ENCODE measurements at regions not wholly inside any gene's neighbourhood (a gene's known extent, or its start where the extent isn't known, plus 50 kb on each side); places are given as distances from the start of the nearest gene placed in this dataset.

- H3K4me3 Mint-ChIP-seq: no peak overlapping the region
- H3K4me1 Mint-ChIP-seq: no peaks in the 10 kb centered on the region
- ChIA-PET POLR2A (no interaction called here), CTCF (no interaction called here)
- no peak for DNase-seq
- H3K27ac Mint-ChIP-seq: no peak overlapping the region
- H3K27me3 Mint-ChIP-seq: peaks cover 1% of the 10 kb centered on the region
- no peaks in the 10 kb centered on the region for H3K9me3 Mint-ChIP-seq
- no peaks in the 10 kb centered on the region for H3K36me3 Mint-ChIP-seq (ENCODE audit: low read depth)
These were observed 158.7 kb upstream of the APCDD1 start for GRCh38 chr18:10295751-10296150.

- ChIA-PET POLR2A (no interaction called here), CTCF (no interaction called here)
- Mint-ChIP-seq H3K9me3 (no peaks in the 10 kb centered on the region), H3K27me3 (peaks cover 1% of the 10 kb centered on the region), H3K36me3 (ENCODE audit: low read depth) (no peaks in the 10 kb centered on the region), H3K27ac (no peak overlapping the region), H3K4me3 (no peak overlapping the region), H3K4me1 (no peaks in the 10 kb centered on the region)
- no peak for DNase-seq
These were observed 157.9 kb upstream of the APCDD1 start for GRCh38 chr18:10296491-10296890.

GRCh38 chr18:10297086-10297485, 157.3 kb upstream of the APCDD1 start:
- Mint-ChIP-seq H3K27me3 (peaks cover 1% of the 10 kb centered on the region), H3K4me1 (no peaks in the 10 kb centered on the region), H3K4me3 (no peak overlapping the region), H3K27ac (no peak overlapping the region), H3K9me3 (no peaks in the 10 kb centered on the region), H3K36me3 (ENCODE audit: low read depth) (no peaks in the 10 kb centered on the region)
- CTCF ChIA-PET: no interaction called here
- no peak for DNase-seq
- POLR2A ChIA-PET: no interaction called here

GRCh38 chr18:10298346-10298745, 156.1 kb upstream of the APCDD1 start:
- Mint-ChIP-seq H3K36me3 (ENCODE audit: low read depth) (no peaks in the 10 kb centered on the region), H3K27me3 (peaks cover 1% of the 10 kb centered on the region)
- POLR2A ChIA-PET: no interaction called here

GRCh38 chr18:10299643-10300042, 154.8 kb upstream of the APCDD1 start:
- Mint-ChIP-seq H3K9me3 (no peaks in the 10 kb centered on the region), H3K4me3 (no peak overlapping the region), H3K4me1 (no peaks in the 10 kb centered on the region), H3K27me3 (peaks cover 1% of the 10 kb centered on the region), H3K36me3 (ENCODE audit: low read depth) (no peaks in the 10 kb centered on the region), H3K27ac (no peak overlapping the region)
- POLR2A ChIA-PET: no interaction called here
- no peak for DNase-seq
- CTCF ChIA-PET: no interaction called here

More at GRCh38 chr18:10298346-10298745, 156.1 kb upstream of the APCDD1 start:
- Mint-ChIP-seq H3K4me3 (no peak overlapping the region), H3K9me3 (no peaks in the 10 kb centered on the region), H3K27ac (no peak overlapping the region), H3K4me1 (no peaks in the 10 kb centered on the region)
- CTCF ChIA-PET: no interaction called here
- DNase-seq: no peak

- no peaks in the 10 kb centered on the region for H3K4me1 Mint-ChIP-seq
- H3K27me3 Mint-ChIP-seq: peaks cover 1% of the 10 kb centered on the region
- H3K4me3 Mint-ChIP-seq: no peak overlapping the region
- no peaks in the 10 kb centered on the region for H3K9me3 Mint-ChIP-seq
- no peak for DNase-seq
- POLR2A ChIA-PET: no interaction called here
- no peak overlapping the region for H3K27ac Mint-ChIP-seq
- CTCF ChIA-PET: no interaction called here
- no peaks in the 10 kb centered on the region for H3K36me3 Mint-ChIP-seq (ENCODE audit: low read depth)
These were observed 153.7 kb upstream of the APCDD1 start for GRCh38 chr18:10300739-10301138.

- DNase-seq: no peak
- H3K4me3 Mint-ChIP-seq: no peak overlapping the region
- ChIA-PET CTCF (no interaction called here), POLR2A (no interaction called here)
- H3K27ac Mint-ChIP-seq: no peak overlapping the region
- no peaks in the 10 kb centered on the region for H3K4me1 Mint-ChIP-seq
- H3K9me3 Mint-ChIP-seq: no peaks in the 10 kb centered on the region
- no peaks in the 10 kb centered on the region for H3K36me3 Mint-ChIP-seq (ENCODE audit: low read depth)
- H3K27me3 Mint-ChIP-seq: peaks cover 5% of the 10 kb centered on the region
These were observed 152.5 kb upstream of the APCDD1 start for GRCh38 chr18:10301831-10302483.

GRCh38 chr18:10303171-10303570, 151.3 kb upstream of the APCDD1 start:
- ChIA-PET CTCF (no interaction called here), POLR2A (no interaction called here)
- Mint-ChIP-seq H3K9me3 (no peaks in the 10 kb centered on the region), H3K36me3 (ENCODE audit: low read depth) (no peaks in the 10 kb centered on the region), H3K4me3 (no peak overlapping the region), H3K27me3 (peaks cover 6% of the 10 kb centered on the region), H3K27ac (no peak overlapping the region), H3K4me1 (no peaks in the 10 kb centered on the region)
- DNase-seq: no peak

- POLR2A ChIA-PET: no interaction called here
- Mint-ChIP-seq H3K4me1 (no peaks in the 10 kb centered on the region), H3K27ac (no peak overlapping the region), H3K9me3 (no peaks in the 10 kb centered on the region), H3K4me3 (no peak overlapping the region), H3K27me3 (peaks cover 5% of the 10 kb centered on the region), H3K36me3 (ENCODE audit: low read depth) (no peaks in the 10 kb centered on the region)
- no peak for DNase-seq
- CTCF ChIA-PET: no interaction called here
These were observed 149.6 kb upstream of the APCDD1 start for GRCh38 chr18:10304853-10305252.

GRCh38 chr18:10306779-10307178, 147.7 kb upstream of the APCDD1 start:
- H3K4me3 Mint-ChIP-seq: no peak overlapping the region
- no peaks in the 10 kb centered on the region for H3K36me3 Mint-ChIP-seq (ENCODE audit: low read depth)
- ChIA-PET POLR2A (no interaction called here), CTCF (no interaction called here)
- no peak for DNase-seq
- peaks cover 5% of the 10 kb centered on the region for H3K27me3 Mint-ChIP-seq
- H3K4me1 Mint-ChIP-seq: no peaks in the 10 kb centered on the region
- no peaks in the 10 kb centered on the region for H3K9me3 Mint-ChIP-seq
- no peak overlapping the region for H3K27ac Mint-ChIP-seq

- Mint-ChIP-seq H3K4me1 (no peaks in the 10 kb centered on the region), H3K27me3 (peaks cover 5% of the 10 kb centered on the region), H3K9me3 (no peaks in the 10 kb centered on the region), H3K36me3 (ENCODE audit: low read depth) (no peaks in the 10 kb centered on the region), H3K4me3 (no peak overlapping the region), H3K27ac (no peak overlapping the region)
- no peak for DNase-seq
- POLR2A ChIA-PET: no interaction called here
- CTCF ChIA-PET: no interaction called here
These were observed 146.3 kb upstream of the APCDD1 start for GRCh38 chr18:10308154-10308553.

- ChIA-PET CTCF (no interaction called here), POLR2A (no interaction called here)
- no peak for DNase-seq
- Mint-ChIP-seq H3K4me1 (no peaks in the 10 kb centered on the region), H3K27ac (no peak overlapping the region), H3K9me3 (no peaks in the 10 kb centered on the region), H3K27me3 (peaks cover 5% of the 10 kb centered on the region), H3K4me3 (no peak overlapping the region), H3K36me3 (ENCODE audit: low read depth) (no peaks in the 10 kb centered on the region)
These were observed 143.8 kb upstream of the APCDD1 start for GRCh38 chr18:10310626-10311025.

- H3K4me3 Mint-ChIP-seq: no peak overlapping the region
- no peaks in the 10 kb centered on the region for H3K4me1 Mint-ChIP-seq
- DNase-seq: no peak
- CTCF ChIA-PET: no interaction called here
- H3K27ac Mint-ChIP-seq: no peak overlapping the region
- no peaks in the 10 kb centered on the region for H3K27me3 Mint-ChIP-seq
- POLR2A ChIA-PET: no interaction called here
- H3K9me3 Mint-ChIP-seq: no peaks in the 10 kb centered on the region
- H3K36me3 Mint-ChIP-seq (ENCODE audit: low read depth): no peaks in the 10 kb centered on the region
These were observed 142.0 kb upstream of the APCDD1 start for GRCh38 chr18:10312326-10313015.

- H3K4me3 Mint-ChIP-seq: no peak overlapping the region
- H3K4me1 Mint-ChIP-seq: no peaks in the 10 kb centered on the region
- no peaks in the 10 kb centered on the region for H3K36me3 Mint-ChIP-seq (ENCODE audit: low read depth)
- H3K27me3 Mint-ChIP-seq: no peaks in the 10 kb centered on the region
- no peak for DNase-seq
- ChIA-PET CTCF (no interaction called here), POLR2A (no interaction called here)
- no peak overlapping the region for H3K27ac Mint-ChIP-seq
- no peaks in the 10 kb centered on the region for H3K9me3 Mint-ChIP-seq
These were observed 141.5 kb upstream of the APCDD1 start for GRCh38 chr18:10313016-10313342.
